GM12872 (cell line): ENCODE measurements at regions not wholly inside any gene's neighbourhood (a gene's known extent, or its start where the extent isn't known, plus 50 kb on each side); places are given as distances from the start of the nearest gene placed in this dataset.

Source experiments
- CTCF ChIP-seq: IDR thresholded peaks from 3 replicates; pipeline ENCODE4 v1.5.1; 2011; ENCODE audit warnings: low read depth, mild to moderate bottlenecking, low read length, moderate library complexity; ENCODE audit not compliant: insufficient read depth

DNA sequence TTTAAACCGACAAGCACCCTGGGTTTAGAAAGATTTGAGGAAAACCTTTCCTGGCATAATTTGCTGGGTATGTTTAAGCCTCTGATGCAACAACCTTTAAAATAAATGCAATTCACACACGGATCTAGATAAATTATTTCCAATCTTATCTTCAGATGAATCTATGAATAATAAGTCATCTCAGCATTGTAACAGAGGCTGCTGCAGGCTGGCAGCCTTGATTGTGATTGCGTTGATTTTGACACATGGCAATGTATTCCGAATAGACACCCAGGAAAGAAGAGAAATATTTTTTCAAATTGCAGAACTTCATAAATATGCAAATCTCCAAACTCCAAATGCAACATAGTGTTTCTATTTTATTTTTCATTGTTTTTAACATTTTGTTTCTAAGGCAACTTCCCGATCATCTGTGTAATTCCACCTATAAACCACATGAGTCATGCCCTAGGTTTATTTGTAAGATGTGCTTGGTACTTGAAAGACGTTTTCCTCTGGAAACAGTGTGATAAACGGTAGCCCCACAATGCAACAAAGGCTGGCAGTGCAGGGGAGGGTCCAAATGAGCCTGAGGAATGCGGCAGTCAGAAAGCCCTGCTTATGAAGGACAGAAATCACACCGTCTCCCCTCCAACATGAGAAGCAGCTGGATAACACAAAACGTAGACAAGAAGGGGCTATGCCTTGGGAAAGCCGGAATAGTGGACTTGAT is 359.0 kb downstream of the BRD1 start:
- TF ChIP-seq CTCF = no peak

- TF ChIP-seq CTCF = no peak
Measured at GRCh38 chr22:49466878-49467595, 360.6 kb downstream of the BRD1 start.

DNA sequence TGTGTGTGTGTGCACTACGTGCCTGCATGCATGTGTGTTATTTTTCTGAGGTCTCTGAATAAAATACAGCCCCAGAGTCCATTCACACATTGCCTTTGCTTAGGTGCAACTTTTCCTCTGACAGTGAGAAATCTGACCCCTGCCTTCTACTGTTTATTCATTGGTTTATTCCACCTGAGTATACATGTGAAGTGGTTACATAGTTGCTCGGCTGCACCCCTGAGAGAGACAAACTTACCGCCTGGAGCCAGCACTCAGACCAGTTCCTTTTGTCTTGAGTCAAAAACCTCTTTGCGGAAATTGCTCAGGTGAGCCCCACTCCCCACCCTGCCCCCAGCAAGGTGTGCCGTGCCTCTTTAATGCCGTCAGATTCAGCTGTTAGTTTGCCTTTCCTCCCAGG is 363.6 kb downstream of the BRD1 start:
- no peak for TF ChIP-seq CTCF

GRCh38 chr22:49462795-49463194 is 364.9 kb downstream of the BRD1 start:
- TF ChIP-seq CTCF = no peak

DNA sequence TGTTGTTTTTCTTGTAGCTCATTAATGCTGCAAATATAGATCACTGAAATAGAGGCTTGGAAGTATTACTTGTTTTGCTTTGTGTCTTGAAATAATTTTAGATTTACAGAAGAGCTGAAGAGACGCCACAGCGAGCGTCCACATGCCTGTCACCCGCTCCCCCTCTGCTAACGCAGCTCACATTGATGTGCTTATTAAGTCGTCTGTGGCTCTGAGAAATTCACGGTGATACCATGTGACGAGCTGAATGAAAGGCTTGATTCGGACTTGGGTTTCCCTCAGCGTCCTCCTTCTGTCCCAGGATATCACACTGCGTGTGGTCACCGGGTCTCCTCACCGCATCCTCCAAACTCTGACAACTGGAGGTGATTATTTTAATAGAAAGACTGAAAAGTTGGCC is 365.4 kb downstream of the BRD1 start:
- TF ChIP-seq CTCF = no peak

- no peak for TF ChIP-seq CTCF
Measured at GRCh38 chr22:49461674-49462073, 366.0 kb downstream of the BRD1 start.

GRCh38 chr22:49460592-49461281 is 366.9 kb downstream of the BRD1 start:
- no peak for TF ChIP-seq CTCF
